Gastrocnemius medialis (tissue), 4 donors: ENCODE measurements at regions not wholly inside any gene's neighbourhood (a gene's known extent, or its start where the extent isn't known, plus 50 kb on each side); places are given as distances from the start of the nearest gene placed in this dataset.

Source experiments
- POLR2A ChIP-seq, 2 donors: fragments of 450-650 bp; IDR thresholded peaks; one replicate each; pipeline ENCODE4 v1.6.1; 2017; ENCODE audit warnings: antibody characterized with exemption in 2 of 2, mild to moderate bottlenecking in 2 of 2, moderate library complexity in 2 of 2
- TF ChIP-seq, protein P1 (sequence below), 5 experiments: fragments of 450-650 bp in 3 of 5; fragments of 200-600 bp in 2 of 5; sonication (generic) in 2 of 5; IDR thresholded peaks in 4 of 5; conservative IDR thresholded peaks in 1 of 5; 1 replicate in 4 of 5; 2 replicates in 1 of 5; pipeline ENCODE4 v1.5.1; 2016 to 2019; ENCODE audit warnings: antibody characterized with exemption in 5 of 5, mild to moderate bottlenecking in 3 of 5, moderate library complexity in 3 of 5

DNA sequence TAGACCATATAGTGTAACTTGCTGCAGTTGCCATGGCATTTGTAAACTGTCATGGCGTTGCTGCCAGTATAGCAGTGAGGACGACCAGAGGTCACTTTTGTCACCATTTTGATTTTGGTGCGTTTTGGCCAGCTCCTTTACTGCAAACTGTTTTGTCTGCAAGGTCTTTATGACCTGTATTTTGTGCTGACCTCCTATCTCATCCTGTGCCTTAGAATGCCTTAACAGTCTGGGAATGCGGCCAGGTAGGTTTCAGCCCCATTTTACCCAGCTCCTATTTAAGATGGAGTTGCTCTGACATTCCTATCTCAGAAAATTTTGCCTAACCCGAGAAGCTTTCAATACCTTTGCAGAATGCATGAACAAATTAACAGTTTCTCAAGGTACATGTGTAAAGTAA is 914.4 kb upstream of the ACO1 start:
- TF ChIP-seq, protein P1, sequence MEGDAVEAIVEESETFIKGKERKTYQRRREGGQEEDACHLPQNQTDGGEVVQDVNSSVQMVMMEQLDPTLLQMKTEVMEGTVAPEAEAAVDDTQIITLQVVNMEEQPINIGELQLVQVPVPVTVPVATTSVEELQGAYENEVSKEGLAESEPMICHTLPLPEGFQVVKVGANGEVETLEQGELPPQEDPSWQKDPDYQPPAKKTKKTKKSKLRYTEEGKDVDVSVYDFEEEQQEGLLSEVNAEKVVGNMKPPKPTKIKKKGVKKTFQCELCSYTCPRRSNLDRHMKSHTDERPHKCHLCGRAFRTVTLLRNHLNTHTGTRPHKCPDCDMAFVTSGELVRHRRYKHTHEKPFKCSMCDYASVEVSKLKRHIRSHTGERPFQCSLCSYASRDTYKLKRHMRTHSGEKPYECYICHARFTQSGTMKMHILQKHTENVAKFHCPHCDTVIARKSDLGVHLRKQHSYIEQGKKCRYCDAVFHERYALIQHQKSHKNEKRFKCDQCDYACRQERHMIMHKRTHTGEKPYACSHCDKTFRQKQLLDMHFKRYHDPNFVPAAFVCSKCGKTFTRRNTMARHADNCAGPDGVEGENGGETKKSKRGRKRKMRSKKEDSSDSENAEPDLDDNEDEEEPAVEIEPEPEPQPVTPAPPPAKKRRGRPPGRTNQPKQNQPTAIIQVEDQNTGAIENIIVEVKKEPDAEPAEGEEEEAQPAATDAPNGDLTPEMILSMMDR (IDR thresholded peaks at IDR 0.05 in 4 of 5, conservative IDR thresholded peaks at IDR 0.05 in 1 of 5), result no peak
- TF ChIP-seq POLR2A (IDR thresholded peaks at IDR 0.05), result no peak
